ENCODE measurements at regions not wholly inside any gene's neighbourhood (a gene's known extent, or its start where the extent isn't known, plus 50 kb on each side); places are given as distances from the start of the nearest gene placed in this dataset.

DNA sequence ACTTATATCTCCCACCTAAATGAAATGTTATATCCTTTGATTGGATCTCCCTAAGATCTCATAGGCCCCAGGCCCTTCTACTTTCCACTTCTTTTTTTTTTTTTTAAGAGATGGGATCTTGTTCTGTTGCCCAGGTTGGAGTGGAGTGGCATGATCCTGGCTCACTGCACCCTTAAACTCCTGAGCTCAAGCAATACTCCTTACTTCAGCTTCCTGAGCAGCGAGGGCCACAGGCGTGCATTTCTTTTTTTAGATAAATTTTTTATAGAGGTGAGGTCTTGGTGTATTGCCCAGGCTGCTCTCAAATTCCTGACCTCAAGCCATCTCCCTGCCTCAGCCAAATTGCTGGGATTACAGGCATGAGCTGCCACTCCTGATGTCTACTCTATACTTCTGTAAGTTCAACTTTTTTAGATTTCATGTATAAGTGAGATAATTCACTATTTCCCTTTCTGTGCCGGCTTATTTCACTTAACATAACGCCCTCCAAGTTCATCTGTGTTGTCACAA is 987.5 kb upstream of the NCAM2 start:
- no peak for TF ChIP-seq POLR2A (IDR thresholded peaks at IDR 0.05)
- TF ChIP-seq, protein P1, sequence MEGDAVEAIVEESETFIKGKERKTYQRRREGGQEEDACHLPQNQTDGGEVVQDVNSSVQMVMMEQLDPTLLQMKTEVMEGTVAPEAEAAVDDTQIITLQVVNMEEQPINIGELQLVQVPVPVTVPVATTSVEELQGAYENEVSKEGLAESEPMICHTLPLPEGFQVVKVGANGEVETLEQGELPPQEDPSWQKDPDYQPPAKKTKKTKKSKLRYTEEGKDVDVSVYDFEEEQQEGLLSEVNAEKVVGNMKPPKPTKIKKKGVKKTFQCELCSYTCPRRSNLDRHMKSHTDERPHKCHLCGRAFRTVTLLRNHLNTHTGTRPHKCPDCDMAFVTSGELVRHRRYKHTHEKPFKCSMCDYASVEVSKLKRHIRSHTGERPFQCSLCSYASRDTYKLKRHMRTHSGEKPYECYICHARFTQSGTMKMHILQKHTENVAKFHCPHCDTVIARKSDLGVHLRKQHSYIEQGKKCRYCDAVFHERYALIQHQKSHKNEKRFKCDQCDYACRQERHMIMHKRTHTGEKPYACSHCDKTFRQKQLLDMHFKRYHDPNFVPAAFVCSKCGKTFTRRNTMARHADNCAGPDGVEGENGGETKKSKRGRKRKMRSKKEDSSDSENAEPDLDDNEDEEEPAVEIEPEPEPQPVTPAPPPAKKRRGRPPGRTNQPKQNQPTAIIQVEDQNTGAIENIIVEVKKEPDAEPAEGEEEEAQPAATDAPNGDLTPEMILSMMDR (IDR thresholded peaks at IDR 0.05): no peak
- no peak for TF ChIP-seq POLR2AphosphoS5 (IDR thresholded peaks at IDR 0.05)
- no peak for TF ChIP-seq EP300 (IDR thresholded peaks at IDR 0.05)
